HG03064 (cell line): ENCODE measurements at regions not wholly inside any gene's neighbourhood (a gene's known extent, or its start where the extent isn't known, plus 50 kb on each side); places are given as distances from the start of the nearest gene placed in this dataset.
"Not testable (repeated sequence)": the region's sequence is repeated elsewhere in the genome, so short reads cannot be mapped to it uniquely, and the experiment has no call there.

ENCODE experiments used
- ATAC-seq: cut with Tn5 transposase; IDR thresholded peaks from one replicate; pipeline ENCODE4 v1.9.1; 2021; ENCODE audit warnings: low read depth; ENCODE audit not compliant: unreplicated experiment

- no peak for ATAC-seq
Observed at GRCh38 chr9:105091004-105091640, 153.3 kb upstream of the SLC44A1 start.

DNA sequence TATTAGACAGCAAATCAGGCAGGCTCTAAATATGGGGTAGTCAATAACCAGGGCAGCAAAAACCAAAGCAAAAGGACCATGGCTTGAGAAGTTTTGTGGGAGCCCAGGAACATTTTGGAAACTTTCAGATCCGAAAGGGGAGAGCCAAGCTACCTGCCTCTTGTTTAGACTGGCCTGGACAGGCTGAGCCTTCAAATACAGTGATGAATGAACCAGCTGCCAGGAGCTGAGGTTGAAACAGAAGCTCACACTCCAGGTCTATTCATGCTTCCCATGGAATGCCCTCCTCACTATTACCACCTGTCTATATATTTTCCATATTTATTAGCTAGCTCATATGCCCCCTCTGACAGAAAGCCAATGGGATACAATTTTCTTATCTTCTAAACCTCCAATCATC lies 150.8 kb upstream of the SLC44A1 start:
- no peak for ATAC-seq

GRCh38 chr9:105098370-105098769 lies 146.1 kb upstream of the SLC44A1 start:
- no peak for ATAC-seq

DNA sequence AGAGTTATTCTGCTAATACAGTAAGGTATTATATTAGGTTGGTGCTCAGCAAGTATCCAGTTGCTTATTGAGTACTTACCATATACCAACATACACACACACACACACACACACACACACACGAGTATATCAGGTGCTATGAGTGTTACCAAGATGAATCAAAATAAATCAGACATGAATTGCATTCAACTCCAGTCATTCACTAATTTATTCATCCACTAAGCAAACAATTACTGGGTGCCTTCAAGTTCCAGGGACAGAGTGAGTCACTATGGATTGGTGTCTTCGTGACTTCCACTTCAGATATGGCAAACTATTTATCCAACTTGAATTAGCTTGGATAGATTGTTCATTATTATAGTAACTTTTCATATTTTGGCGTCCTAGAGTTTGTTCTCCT lies 140.7 kb upstream of the SLC44A1 start:
- ATAC-seq: no peak

DNA sequence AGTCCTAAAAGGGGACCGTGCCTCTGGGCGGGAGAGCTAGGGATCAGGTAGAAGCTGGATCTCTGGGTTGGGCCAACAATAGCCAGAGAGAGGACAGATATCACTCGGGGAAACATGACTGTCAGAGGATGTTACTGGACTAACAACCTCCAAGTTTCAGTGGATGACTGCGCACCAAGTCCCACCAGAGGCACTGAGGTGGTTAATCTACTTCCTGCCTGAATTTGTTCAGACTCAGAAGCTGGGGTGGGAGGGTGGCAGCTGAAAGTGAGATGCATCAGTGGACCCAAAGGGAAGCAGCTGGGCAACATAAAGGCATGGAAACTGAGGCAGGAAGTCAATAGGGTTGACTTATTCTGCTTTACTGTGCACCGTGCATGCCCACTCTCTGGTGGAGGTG lies 130.1 kb upstream of the SLC44A1 start:
- ATAC-seq: peak; percentile 64

GRCh38 chr9:105114964-105115728 lies 129.3 kb upstream of the SLC44A1 start:
- peak; percentile 67 for ATAC-seq

DNA sequence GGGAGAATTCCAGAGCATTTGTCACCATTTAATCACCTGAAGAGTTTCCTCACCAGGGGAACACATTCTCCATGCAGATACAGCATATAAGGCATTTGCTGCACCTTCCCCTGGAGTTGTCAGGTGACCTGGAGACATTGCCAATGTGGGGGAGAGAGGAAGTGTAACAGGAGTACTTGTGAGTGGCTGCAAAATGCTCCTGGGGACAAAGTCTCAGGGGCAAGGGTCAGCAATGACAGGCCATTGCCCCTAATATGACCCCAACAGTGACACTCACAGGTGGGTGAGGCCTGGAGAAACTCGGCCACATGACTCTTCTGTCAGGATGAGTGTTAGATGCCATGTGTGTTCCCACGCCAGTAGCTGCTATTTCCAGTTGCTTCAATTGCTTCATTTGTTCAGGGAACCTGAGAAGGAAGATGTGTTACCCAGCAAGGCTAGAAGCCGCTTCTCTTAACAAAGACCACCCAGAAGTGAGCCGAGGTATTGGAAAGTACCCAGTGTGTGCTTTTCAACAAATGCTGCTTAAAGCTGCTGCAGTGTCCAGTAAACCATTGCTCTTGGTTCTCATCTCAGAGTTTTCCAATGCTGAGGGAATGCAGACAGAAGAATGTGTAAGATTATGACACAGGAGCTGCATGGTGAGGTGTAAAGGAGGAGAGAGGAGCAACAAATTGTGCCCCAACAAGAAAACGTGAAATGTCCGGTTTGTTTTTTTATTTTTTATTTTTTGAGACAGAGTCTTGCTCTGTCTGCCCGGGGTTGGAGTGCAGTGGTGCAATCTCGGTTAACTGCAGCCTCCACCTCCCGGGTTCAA lies 128.2 kb upstream of the SLC44A1 start:
- ATAC-seq: no peak

GRCh38 chr9:105117234-105117633 lies 127.2 kb upstream of the SLC44A1 start:
- no peak for ATAC-seq

DNA sequence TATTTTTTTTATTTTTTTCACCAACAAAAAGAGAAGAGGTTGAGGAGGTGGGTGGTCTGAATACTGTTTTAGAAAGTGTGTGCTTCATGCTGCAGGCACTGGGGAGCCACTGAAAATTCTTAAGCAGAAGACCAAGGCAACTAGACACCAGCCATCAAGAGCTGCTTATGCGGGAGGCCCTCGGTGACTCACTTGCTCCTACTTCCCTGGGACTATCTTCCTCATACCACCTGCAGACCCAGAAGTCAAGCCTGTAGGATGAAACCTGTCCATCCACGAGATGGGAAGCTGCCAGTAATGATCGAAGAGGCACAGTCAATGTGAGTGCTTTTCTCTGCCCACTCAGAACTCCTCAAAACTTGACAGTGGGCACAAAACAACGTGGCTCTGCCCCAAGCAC lies 125.8 kb upstream of the SLC44A1 start:
- no peak for ATAC-seq

GRCh38 chr9:105119156-105119555 lies 125.3 kb upstream of the SLC44A1 start:
- ATAC-seq: no peak

DNA sequence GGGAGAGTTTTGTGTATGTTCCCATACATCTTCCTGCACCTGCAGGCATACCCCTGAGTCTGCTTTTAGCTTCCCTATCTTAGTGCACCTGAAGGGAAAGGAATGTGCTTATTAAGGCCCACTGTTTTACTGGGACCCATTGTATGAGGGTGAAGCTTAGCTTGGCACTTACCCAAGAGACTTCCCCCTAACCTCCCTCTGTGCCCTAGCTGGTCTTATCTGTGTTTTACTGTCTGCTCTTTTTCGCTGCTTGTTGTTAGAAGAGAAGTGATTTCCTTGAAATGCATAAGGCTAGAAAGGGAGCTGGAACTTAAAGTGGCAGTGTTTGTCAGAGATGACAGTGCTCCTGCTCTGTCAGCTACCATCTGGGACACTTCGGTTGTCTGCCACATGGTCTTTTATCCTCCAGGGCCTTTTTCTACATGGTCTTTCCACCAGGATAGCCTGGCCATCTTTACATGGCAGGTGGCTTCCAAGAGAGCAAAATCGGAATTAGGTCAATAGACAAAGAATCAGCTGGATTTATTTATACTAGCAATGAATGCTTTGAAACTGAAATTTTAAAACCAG lies 122.5 kb upstream of the SLC44A1 start:
- no peak for ATAC-seq

GRCh38 chr9:105124598-105124997 lies 119.9 kb upstream of the SLC44A1 start:
- not testable (repeated sequence) for ATAC-seq

- ATAC-seq: no peak
Observed at GRCh38 chr9:105126226-105126625, 118.2 kb upstream of the SLC44A1 start.

DNA sequence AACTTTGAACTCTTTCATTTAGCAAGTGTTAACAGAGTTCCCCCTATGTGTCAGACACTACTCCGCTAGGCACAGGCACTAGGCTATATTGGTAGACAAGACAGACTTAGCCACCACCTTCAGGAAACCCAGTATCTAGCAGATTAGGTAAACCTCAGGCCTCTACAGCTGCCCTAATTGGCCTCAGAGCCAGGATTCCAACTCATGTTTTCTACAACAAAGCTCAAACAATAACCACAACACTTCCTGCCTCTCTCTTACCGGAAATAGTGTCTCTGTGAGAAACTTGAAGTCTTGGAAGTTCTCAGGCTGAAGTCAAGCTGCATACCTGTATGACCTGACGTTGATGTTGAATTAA lies 116.6 kb upstream of the SLC44A1 start:
- peak; percentile 100 for ATAC-seq

DNA sequence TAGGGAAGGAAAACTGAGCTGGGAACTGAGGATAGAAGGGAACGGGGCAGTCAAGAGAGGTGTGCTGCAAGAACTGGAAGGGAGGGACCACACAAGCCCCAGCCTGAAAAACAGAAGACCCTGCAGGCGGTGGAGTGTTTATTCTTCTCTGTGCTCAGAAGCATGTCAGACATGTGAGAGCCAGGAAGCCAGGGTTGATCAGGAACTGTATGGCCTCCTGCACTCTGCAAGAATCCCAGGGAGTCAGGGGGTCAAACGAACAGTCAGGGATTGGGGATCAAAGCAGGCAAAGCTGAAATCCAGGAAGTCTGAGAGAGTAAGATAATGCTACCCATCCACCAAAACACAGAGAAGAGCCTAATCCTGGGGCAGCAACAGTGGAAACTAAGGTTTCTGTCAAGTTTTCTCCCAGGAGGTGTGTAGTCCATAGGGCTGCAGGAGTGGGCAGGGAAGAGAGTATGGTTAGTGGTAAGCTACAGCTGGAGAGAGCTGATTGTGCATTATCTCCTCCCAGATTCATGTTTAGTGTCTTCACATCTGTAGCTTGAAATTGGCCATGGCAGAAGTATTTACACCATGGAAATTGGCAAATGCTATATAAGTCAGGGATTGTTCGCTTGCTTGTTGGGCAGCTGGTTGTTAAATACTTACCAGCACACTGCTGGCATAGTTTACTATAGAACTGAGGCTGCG lies 115.4 kb upstream of the SLC44A1 start:
- ATAC-seq: no peak

DNA sequence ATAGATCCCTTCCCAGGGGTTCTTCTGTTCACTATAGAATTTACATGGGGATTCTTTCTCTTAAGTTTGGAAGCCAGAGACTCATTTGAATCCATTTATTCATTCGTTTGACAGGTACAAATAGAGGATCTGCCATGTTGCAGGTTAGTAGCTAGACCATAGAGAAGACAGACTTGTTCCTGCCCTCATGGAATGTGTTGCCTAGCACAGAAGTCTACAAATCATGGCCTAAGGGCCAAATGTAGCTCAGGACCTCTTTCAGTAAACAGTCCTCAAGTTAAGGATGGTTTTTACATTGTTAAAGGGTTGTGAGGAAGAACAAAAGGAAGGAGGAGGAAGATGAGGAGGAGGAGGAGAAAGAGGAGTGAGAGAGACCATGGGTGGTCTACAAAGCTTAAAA lies 114.7 kb upstream of the SLC44A1 start:
- no peak for ATAC-seq

DNA sequence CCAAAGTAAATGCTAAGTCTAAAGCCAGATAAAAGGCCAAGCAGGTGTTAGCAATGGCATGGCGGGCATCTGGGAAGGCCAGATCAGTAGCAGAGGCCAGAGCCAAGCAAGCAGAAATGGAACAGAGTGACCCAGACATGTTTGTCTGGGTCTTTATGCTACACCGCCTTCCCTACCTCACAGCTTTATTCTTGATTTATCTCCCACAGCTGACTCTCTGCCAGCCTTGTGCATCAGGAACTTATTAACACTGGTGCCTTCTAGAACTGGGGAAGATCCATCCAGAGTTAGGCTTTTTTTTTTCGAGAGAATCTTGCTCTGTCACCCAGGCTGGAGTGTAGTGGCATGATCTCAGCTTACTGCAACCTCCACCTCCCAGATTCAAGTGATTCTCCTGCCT lies 112.5 kb upstream of the SLC44A1 start:
- no peak for ATAC-seq

GRCh38 chr9:105132606-105133005 lies 111.8 kb upstream of the SLC44A1 start:
- ATAC-seq: no peak

DNA sequence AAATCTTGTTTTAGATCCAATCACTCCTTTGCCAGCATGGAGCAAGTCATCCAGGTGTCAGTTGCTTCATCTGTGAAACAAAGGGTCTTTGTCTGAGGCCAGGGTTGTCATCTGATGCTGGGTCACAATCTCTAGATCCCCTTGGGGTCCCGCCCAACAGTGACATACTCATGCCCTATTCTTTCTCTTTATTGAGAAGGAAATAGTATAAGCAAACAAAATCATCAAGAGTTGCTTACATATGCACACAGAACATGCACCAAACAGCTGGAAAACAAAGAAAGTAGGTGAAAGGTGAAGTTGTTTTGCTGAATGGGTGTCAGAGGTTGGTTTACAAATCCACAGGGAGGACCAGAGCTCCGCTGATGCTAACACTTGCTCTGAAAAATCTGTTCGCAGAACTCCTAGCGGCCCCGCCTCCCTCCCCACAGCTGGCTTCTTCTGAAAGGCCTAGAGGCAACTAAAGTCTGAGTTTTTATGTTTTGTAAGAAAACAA lies 106.1 kb upstream of the SLC44A1 start:
- ATAC-seq: no peak

DNA sequence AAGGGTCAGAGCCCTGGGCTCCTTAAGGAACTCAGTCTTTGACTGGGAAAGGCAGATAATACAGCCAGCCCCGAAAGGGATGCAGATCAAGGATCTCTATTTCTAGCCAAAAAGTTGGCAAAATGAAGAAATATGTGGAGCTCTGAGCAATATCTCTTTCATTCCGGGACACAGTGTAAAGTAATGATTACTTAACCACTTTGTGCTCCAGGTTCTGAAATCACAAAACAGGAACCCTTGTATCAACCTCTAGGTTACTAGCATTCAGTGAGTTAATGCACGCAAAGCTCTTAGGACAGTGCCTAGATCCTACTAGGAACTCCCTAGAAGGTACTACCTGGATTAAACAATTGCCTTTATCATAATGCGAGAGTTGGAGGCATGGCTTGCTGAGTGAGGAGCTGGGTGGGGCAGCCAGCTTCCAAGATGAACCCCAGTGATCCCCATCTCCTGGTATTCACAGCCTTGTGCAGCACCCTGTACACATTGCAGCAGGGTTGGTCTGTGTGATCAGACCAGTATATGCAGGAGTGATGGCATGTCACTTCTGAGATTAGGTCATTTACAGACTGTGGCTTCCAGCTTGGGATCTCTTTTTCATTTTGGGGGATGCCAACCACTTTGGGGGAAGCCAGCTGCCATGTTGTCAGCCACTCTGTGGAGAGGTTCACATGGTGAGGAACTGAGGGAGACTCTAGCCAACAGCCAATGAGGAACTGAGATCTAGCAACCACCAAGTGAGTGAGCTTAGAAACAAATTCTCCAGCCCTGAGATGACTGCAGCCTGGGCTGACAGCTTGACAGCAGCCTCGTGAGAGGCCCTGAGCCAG lies 103.1 kb upstream of the SLC44A1 start:
- ATAC-seq: peak; percentile 91
